Calu3 (cell line): ENCODE measurements at regions not wholly inside any gene's neighbourhood (a gene's known extent, or its start where the extent isn't known, plus 50 kb on each side); places are given as distances from the start of the nearest gene placed in this dataset.

Experiments
- BruUV-seq: library from RNA; stranded (reverse); fragments of 400-500 nt; replicated peaks from 2 replicates; lab custom pipeline; 2021; lab: Mats Ljungman, UMichigan
- CTCF ChIA-PET: fragments of 300-600 bp; sonication (Branson Sonifier 250); formaldehyde crosslinking; loops from one replicate; lab custom pipeline; 2022; ENCODE audit warnings: antibody characterized with exemption; lab: Charles Lee
- DNase-seq: peaks from one replicate; pipeline ENCODE4 v3.0.0; 2022
- H3K27ac Mint-ChIP-seq: one replicate; pipeline ENCODE4 v1.8.0; 2022; ENCODE audit warnings: mixed read lengths; ENCODE audit not compliant: unreplicated experiment
- H3K27me3 Mint-ChIP-seq: one replicate; pipeline ENCODE4 v1.8.0; 2022; ENCODE audit warnings: mixed read lengths; ENCODE audit not compliant: unreplicated experiment
- H3K36me3 Mint-ChIP-seq: one replicate; pipeline ENCODE4 v1.8.0; 2022; ENCODE audit warnings: mild to moderate bottlenecking, moderate library complexity, mixed read lengths; ENCODE audit not compliant: insufficient read depth, unreplicated experiment
- H3K4me1 Mint-ChIP-seq: one replicate; pipeline ENCODE4 v1.8.0; 2022; ENCODE audit warnings: mild to moderate bottlenecking, low read depth, mixed read lengths; ENCODE audit not compliant: unreplicated experiment
- H3K4me3 Mint-ChIP-seq: one replicate; pipeline ENCODE4 v1.8.0; 2022; ENCODE audit warnings: mild to moderate bottlenecking, low read depth, moderate library complexity, mixed read lengths; ENCODE audit not compliant: unreplicated experiment
- H3K9me3 Mint-ChIP-seq: one replicate; pipeline ENCODE4 v1.8.0; 2022; ENCODE audit warnings: low read depth, mixed read lengths; ENCODE audit not compliant: unreplicated experiment
- CTCF ChIP-seq: fragments of 200-600 bp; IDR thresholded peaks from one replicate; pipeline ENCODE4 v1.8.0; 2022; ENCODE audit warnings: antibody characterized with exemption; ENCODE audit not compliant: unreplicated experiment
- intact Hi-C: fragments of 100-400 bp; cut with micrococcal nuclease; formaldehyde crosslinking; loops from one replicate; pipeline ENCODE4 v1.10.0; 2022; ENCODE audit not compliant: unreplicated experiment

- CTCF ChIA-PET = no interaction called here
- H3K4me1 Mint-ChIP-seq = no peaks in the 10 kb centered on the region
- no TSS peak for BruUV-seq
- no peaks in the 10 kb centered on the region for H3K9me3 Mint-ChIP-seq
- no peak for DNase-seq
- intact Hi-C loops = no loop called here
- no peak overlapping the region for H3K27ac Mint-ChIP-seq
- TF ChIP-seq CTCF = no peak
- no peaks in the 10 kb centered on the region for H3K36me3 Mint-ChIP-seq
- peaks cover 30% of the 10 kb centered on the region for H3K27me3 Mint-ChIP-seq
- H3K4me3 Mint-ChIP-seq = no peak overlapping the region
Observed at GRCh38 chr14:58716706-58717105, 78.9 kb downstream of the DACT1 start.

GRCh38 chr14:58717211-58717610 is 79.4 kb downstream of the DACT1 start:
- no peaks in the 10 kb centered on the region for H3K36me3 Mint-ChIP-seq
- no peaks in the 10 kb centered on the region for H3K4me1 Mint-ChIP-seq
- no TSS peak for BruUV-seq
- H3K27ac Mint-ChIP-seq = no peak overlapping the region
- H3K9me3 Mint-ChIP-seq = no peaks in the 10 kb centered on the region
- no peak overlapping the region for H3K4me3 Mint-ChIP-seq
- no peak for TF ChIP-seq CTCF
- H3K27me3 Mint-ChIP-seq = peaks cover 30% of the 10 kb centered on the region
- intact Hi-C loops = no loop called here
- CTCF ChIA-PET = no interaction called here
- DNase-seq = no peak

- CTCF ChIA-PET = no interaction called here
- no TSS peak for BruUV-seq
- no peak overlapping the region for H3K27ac Mint-ChIP-seq
Observed at GRCh38 chr14:58717813-58718212, 80.1 kb downstream of the DACT1 start.

GRCh38 chr14:58718226-58719205 is 80.8 kb downstream of the DACT1 start:
- peaks cover 30% of the 10 kb centered on the region for H3K27me3 Mint-ChIP-seq
- CTCF ChIA-PET = interaction anchor here (0.6 kb wide), 1 partner anchor 83 kb away, joined by 3 read pairs; no protein-coding TSS in a partner anchor

More at GRCh38 chr14:58717813-58718212, 80.1 kb downstream of the DACT1 start:
- no peak overlapping the region for H3K4me3 Mint-ChIP-seq
- no peak for TF ChIP-seq CTCF
- no peaks in the 10 kb centered on the region for H3K4me1 Mint-ChIP-seq
- H3K36me3 Mint-ChIP-seq = no peaks in the 10 kb centered on the region
- DNase-seq = no peak
- peaks cover 30% of the 10 kb centered on the region for H3K27me3 Mint-ChIP-seq
- H3K9me3 Mint-ChIP-seq = no peaks in the 10 kb centered on the region
- intact Hi-C loops = no loop called here

More at GRCh38 chr14:58718226-58719205, 80.8 kb downstream of the DACT1 start:
- TF ChIP-seq CTCF = no peak
- intact Hi-C loops = no loop called here
- H3K27ac Mint-ChIP-seq = no peak overlapping the region
- no peaks in the 10 kb centered on the region for H3K9me3 Mint-ChIP-seq
- no peaks in the 10 kb centered on the region for H3K4me1 Mint-ChIP-seq
- no peaks in the 10 kb centered on the region for H3K36me3 Mint-ChIP-seq
- DNase-seq = no peak
- no peak overlapping the region for H3K4me3 Mint-ChIP-seq
- no TSS peak for BruUV-seq
